Gastroesophageal sphincter (tissue), 4 donors: ENCODE measurements at regions not wholly inside any gene's neighbourhood (a gene's known extent, or its start where the extent isn't known, plus 50 kb on each side); places are given as distances from the start of the nearest gene placed in this dataset.
A peak's percentile ranks its signal among the peaks of the same experiment; 100 is the strongest.
"Not testable (repeated sequence)": the region's sequence is repeated elsewhere in the genome, so short reads cannot be mapped to it uniquely, and the experiment has no call there.

Experiments used
- ATAC-seq: fragments of 150-250 bp; one replicate; pipeline ENCODE4 v1.9.1; 2016; ENCODE audit warnings: mild to moderate bottlenecking, moderate library complexity
- H3K27ac ChIP-seq, 4 donors: fragments of 200-600 bp; sonication (generic) in 3 of 4; 1 replicate in 3 of 4; 2 replicates in 1 of 4; pipeline ENCODE4 v1.5.1; 2016 to 2019
- H3K27me3 ChIP-seq: fragments of 200-600 bp; sonication (generic); one replicate; pipeline ENCODE4 v1.5.1; 2019
- H3K36me3 ChIP-seq, 2 donors: fragments of 200-600 bp; sonication (generic); one replicate each; pipeline ENCODE4 v1.5.1; 2019; ENCODE audit warnings: control low read depth in 1 of 2
- H3K4me1 ChIP-seq, 3 donors: fragments of 200-600 bp; sonication (generic); 1 replicate in 2 of 3; 2 replicates in 1 of 3; pipeline ENCODE4 v1.5.1; 2016 to 2019; ENCODE audit warnings: control low read depth in 2 of 3
- H3K4me3 ChIP-seq, 2 donors: fragments of 200-600 bp; sonication (generic); one replicate each; pipeline ENCODE4 v1.5.1; 2019; ENCODE audit warnings: mild to moderate bottlenecking in 1 of 2, moderate library complexity in 1 of 2
- H3K9me3 ChIP-seq, 3 donors: fragments of 200-600 bp; sonication (generic); one replicate each; pipeline ENCODE4 v1.5.1; 2017 to 2019; ENCODE audit warnings: control low read depth in 2 of 3
- CTCF ChIP-seq, 4 experiments: fragments of 200-600 bp in 2 of 4; fragments of 450-650 bp in 2 of 4; sonication (generic) in 1 of 4; IDR thresholded peaks; one replicate each; pipeline ENCODE4 v1.5.1; 2017 to 2019; ENCODE audit warnings: antibody characterized with exemption in 4 of 4, mild to moderate bottlenecking in 2 of 4, moderate library complexity in 2 of 4
- EP300 ChIP-seq: sonication (generic); formaldehyde crosslinking; IDR thresholded peaks from one replicate; pipeline ENCODE4 v1.6.1; 2017; ENCODE audit warnings: antibody characterized with exemption, mild to moderate bottlenecking
- POLR2A ChIP-seq, 2 donors: fragments of 450-650 bp; IDR thresholded peaks; one replicate each; pipeline ENCODE4 v1.6.1; 2017; ENCODE audit warnings: antibody characterized with exemption in 2 of 2, mild to moderate bottlenecking in 2 of 2, moderate library complexity in 1 of 2
- POLR2AphosphoS5 ChIP-seq: sonication (generic); formaldehyde crosslinking; IDR thresholded peaks from one replicate; pipeline ENCODE4 v1.6.1; 2017; ENCODE audit warnings: antibody characterized with exemption
- WGBS, 2 donors: methylation state at CpG; one replicate each; pipeline ENCODE4 v1.1.5; 2018; ENCODE audit warnings: low coverage in 1 of 2; 5-methylcytosine and 5-hydroxymethylcytosine counted together

- Histone ChIP-seq H3K9me3 (no peaks in the 10 kb centered on the region), H3K36me3 (no peaks in the 10 kb centered on the region), H3K4me1 (peaks cover 0 to 6% (median 0%) of the 10 kb centered on the region in 3 donors), H3K27ac (no peak overlapping the region), H3K4me3 (no peak overlapping the region), H3K27me3 (peaks cover 88% of the 10 kb centered on the region)
- no peak for ATAC-seq
- TF ChIP-seq POLR2AphosphoS5 (no peak), CTCF (IDR thresholded peaks at IDR 0.05) (no peak), POLR2A (IDR thresholded peaks at IDR 0.05) (no peak), EP300 (no peak)
- 81 to 86% methylated on average over 5 of the region's 5 CpGs for WGBS, 2 donors
These were observed 149.9 kb downstream of the LMLN start for GRCh38 chr3:198109883-198110282.

- Histone ChIP-seq H3K4me3 (no peak overlapping the region), H3K9me3 (no peaks in the 10 kb centered on the region), H3K4me1 (peaks cover 0 to 6% (median 0%) of the 10 kb centered on the region in 3 donors), H3K27me3 (peaks cover 75% of the 10 kb centered on the region), H3K27ac (no peak overlapping the region), H3K36me3 (no peaks in the 10 kb centered on the region)
- WGBS, 2 donors = 76 to 96% methylated on average over 2 to 5 of the region's 5 CpGs
- TF ChIP-seq CTCF (IDR thresholded peaks at IDR 0.05) = no peak
- TF ChIP-seq EP300 = no peak
- TF ChIP-seq POLR2AphosphoS5 = no peak
- TF ChIP-seq POLR2A (IDR thresholded peaks at IDR 0.05) = no peak
- no peak for ATAC-seq
These were observed 152.0 kb downstream of the LMLN start for GRCh38 chr3:198112031-198112430.

DNA sequence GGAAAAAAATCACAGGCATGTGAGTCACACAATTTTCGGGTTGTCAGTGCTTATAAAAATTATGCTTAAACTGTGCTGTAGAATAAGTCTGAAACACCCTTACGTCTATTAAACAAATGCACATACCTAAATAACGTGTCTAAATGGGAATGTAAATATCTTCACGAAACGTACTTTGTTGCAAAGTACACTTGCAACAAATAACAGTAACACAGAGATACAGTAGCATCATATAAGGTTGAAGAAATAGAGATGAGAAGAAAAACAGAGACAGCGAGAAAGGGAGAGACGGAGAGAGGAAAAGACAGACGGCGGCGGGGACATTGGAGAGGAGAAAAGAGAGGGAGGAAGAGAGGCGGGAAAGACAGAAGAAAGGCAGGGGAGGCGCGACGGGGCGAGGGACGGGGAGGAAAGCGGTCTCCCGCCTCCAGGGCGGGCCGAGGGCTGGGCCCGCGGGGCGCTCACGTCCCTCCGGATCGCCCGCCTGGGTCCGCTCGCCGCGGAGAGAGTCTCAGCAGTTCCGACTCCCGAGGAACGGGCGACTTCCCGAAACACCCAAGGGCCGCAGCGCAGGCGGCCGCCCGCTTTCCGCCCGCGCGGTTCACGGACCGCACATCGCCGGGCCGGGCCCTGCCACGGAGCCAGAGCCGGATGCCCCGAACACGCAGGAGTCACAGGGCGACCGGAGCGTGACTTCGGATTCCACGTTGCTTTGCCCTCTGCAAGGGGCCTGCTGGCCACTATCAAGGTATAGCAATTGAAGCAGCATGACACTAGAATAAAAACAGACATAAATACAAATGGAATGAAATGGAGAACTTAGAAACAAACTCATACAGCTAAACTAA lies 153.4 kb downstream of the LMLN start:
- ATAC-seq = peak; percentile 31
- no peak overlapping the region for H3K27ac ChIP-seq
- no peaks in the 10 kb centered on the region for H3K9me3 ChIP-seq
- H3K27me3 ChIP-seq = peaks cover 64% of the 10 kb centered on the region
- H3K36me3 ChIP-seq = no peaks in the 10 kb centered on the region
- no peak for TF ChIP-seq POLR2A (IDR thresholded peaks at IDR 0.05)
- TF ChIP-seq EP300 = no peak
- TF ChIP-seq POLR2AphosphoS5 = no peak
- TF ChIP-seq CTCF (IDR thresholded peaks at IDR 0.05) = no peak
- H3K4me1 ChIP-seq = peaks cover 0 to 6% (median 0%) of the 10 kb centered on the region in 3 donors
- peak overlapping the region in 1 of 2 donors; percentile 18 for H3K4me3 ChIP-seq
- whole genome bisulfite sequencing, 2 donors = 4 to 7% methylated on average over 16 to 21 of the region's 59 CpGs

DNA sequence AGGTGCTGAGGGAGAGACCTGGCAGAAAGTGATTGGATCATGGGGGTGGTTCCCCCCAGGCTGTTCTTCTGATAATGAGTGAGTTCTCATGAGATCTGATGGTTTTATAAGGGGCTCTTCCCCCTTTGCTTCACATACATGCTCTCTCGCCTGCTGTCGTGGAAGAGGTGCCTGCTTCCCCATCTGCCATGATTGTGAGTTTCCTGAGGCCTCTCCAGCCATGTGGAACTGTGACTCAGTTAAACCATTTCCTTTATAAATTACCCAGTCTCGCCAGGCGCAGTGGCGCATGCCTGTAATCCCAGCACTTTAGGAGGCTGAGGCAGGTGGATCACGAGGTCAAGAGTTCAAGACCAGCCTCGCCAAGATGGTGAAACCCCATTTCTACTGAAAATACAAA lies 154.5 kb downstream of the LMLN start:
- 97 to 100% methylated on average over 2 to 3 of the region's 7 CpGs for WGBS, 2 donors
- peaks cover 55% of the 10 kb centered on the region for H3K27me3 ChIP-seq

DNA sequence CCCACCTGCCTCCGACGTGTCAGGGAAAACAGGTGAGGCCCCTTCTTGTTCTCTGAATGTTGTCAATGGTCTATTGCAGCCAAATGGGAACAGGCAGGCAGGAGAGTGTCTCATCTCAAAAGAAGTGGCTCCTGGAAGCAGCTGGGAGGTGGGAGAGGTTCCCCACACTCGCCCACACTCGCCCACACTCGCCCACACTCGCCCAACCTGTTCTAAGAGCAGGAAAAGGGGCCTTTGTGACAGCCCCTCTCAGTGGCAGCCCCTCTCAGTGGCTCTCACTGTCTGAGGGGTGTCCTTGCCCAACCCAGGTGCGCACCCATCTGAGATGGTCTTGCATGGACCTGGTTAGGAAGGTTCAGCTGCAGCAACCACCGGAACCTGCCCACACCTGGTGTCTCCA lies 162.2 kb downstream of the LMLN start:
- not testable (repeated sequence) for H3K36me3 ChIP-seq
- WGBS, 2 donors = no CpG with 5 or more reads among the region's 8 CpGs

More for the DNA sequence above, 154.5 kb downstream of the LMLN start:
- ATAC-seq, H3K4me3 ChIP-seq, H3K4me1 ChIP-seq, H3K36me3 ChIP-seq, H3K27ac ChIP-seq, H3K9me3 ChIP-seq: not testable (repeated sequence)

GRCh38 chr3:198137038-198137835 lies 177.2 kb downstream of the LMLN start:
- WGBS, 2 donors = 100% methylated on average over 1 of the region's 12 CpGs; no CpG with 5 or more reads in 1 of the 2 donors
- not testable (repeated sequence) for ATAC-seq, H3K9me3 ChIP-seq

More for the DNA sequence above, 162.2 kb downstream of the LMLN start:
- not testable (repeated sequence) for H3K4me1 ChIP-seq, ATAC-seq, H3K27me3 ChIP-seq, H3K9me3 ChIP-seq, H3K4me3 ChIP-seq, H3K27ac ChIP-seq

GRCh38 chr3:198138205-198138604 lies 178.2 kb downstream of the LMLN start:
- H3K36me3 ChIP-seq, ATAC-seq, H3K27ac ChIP-seq, H3K9me3 ChIP-seq, H3K27me3 ChIP-seq, H3K4me3 ChIP-seq, H3K4me1 ChIP-seq: not testable (repeated sequence)
- WGBS, 2 donors = 56% methylated on average over 3 of the region's 10 CpGs; no CpG with 5 or more reads in 1 of the 2 donors

More at GRCh38 chr3:198137038-198137835, 177.2 kb downstream of the LMLN start:
- H3K4me3 ChIP-seq, H3K36me3 ChIP-seq, H3K27ac ChIP-seq, H3K4me1 ChIP-seq: not testable (repeated sequence)
- H3K27me3 ChIP-seq = peaks cover 15% of the 10 kb centered on the region

DNA sequence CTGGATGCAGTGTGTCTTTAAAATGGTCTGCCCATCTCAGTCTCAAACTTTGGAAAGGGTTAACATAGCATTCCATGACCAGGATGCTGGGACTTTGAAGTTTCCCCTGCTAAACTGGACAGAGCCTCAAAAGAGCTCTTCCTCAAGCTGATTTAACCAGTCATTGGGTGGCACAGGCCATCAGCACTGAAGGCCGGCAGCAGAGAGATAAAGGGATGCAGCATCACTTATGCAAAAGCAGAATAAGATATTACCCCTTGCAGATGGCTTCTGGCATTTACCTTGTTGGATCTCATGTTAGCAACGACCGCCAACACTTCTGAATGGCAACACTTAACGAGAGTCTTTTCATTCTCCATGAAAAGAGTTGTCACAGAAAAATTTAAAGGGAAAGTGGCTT lies 179.0 kb downstream of the LMLN start:
- not testable (repeated sequence) for H3K27ac ChIP-seq, H3K4me3 ChIP-seq, H3K9me3 ChIP-seq, H3K36me3 ChIP-seq, H3K4me1 ChIP-seq, H3K27me3 ChIP-seq, ATAC-seq
- 31 to 73% methylated on average over 3 to 4 of the region's 4 CpGs for WGBS, 2 donors

- 51 to 71% methylated on average over 3 to 6 of the region's 8 CpGs for WGBS, 2 donors
- H3K4me1 ChIP-seq, H3K9me3 ChIP-seq, H3K36me3 ChIP-seq, H3K27ac ChIP-seq, H3K4me3 ChIP-seq, H3K27me3 ChIP-seq, ATAC-seq: not testable (repeated sequence)
These were observed 179.6 kb downstream of the LMLN start for GRCh38 chr3:198139513-198140167.
